NCI-H187 (cell line): ENCODE measurements at regions not wholly inside any gene's neighbourhood (a gene's known extent, or its start where the extent isn't known, plus 50 kb on each side); places are given as distances from the start of the nearest gene placed in this dataset.
"Not testable (repeated sequence)": the region's sequence is repeated elsewhere in the genome, so short reads cannot be mapped to it uniquely, and the experiment has no call there.

Source experiments
- DNase-seq, 2 experiments: peaks; one replicate each; lab custom pipeline; 2025; lab: John Stamatoyannopoulos, UW

DNA sequence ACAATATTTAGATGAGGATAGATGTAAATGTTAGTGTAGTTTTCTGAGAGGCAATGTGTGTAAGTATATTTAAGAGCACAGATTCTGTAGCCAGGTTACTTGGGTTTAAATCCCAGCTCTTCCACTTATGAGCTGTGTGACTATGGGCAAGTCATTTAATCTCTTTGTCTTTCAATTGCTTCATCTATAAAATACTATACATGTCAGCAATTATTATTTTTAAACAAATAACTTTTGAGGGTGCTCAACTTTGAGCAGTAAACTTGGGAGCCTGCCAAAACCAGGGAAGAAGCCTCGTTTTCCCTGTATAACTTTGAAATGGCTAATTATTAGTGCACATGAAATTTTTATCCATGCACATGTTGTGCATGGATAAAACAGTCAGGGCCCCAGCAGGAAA lies 222.8 kb downstream of the FOXD2 start:
- DNase-seq: no peak

DNA sequence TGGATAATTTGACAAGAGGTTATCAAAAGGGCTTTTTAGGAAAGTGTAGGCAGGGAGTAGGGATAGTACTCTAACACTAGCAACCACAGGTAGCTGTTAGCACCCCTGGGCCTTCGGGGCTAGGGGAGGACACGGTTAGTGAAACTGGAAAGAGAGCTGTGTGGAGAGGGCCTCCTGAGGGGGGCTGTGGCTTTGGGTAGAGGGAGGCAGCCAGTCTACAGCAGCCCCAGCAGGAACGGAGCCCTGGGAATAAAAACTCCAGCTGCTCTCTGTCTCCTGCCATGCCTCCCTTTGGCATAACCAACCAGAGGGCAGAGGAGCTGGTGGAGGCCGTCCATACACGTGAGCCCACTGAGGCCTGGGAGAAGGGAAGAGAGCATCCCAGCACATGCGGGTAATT lies 223.2 kb downstream of the FOXD2 start:
- DNase-seq: no peak

DNA sequence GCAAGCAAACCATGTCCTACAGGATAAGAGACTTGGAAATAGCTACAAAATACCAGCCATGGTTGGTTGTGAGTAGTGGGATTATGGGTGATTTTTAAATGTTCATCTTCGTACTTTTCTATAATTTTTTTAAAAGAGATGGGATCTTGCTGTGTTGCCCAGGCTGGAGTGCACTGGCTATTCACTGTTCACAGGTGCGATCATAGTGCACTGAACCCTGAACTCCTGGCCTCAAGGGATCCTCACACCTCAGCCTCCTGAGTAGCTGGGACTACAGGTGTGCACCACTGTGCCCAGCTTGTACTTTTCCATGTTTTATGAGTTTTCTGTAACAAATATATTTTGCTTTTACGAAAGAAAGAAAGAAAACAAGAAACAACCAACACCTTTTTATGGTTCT lies 224.2 kb downstream of the FOXD2 start:
- no peak for DNase-seq

DNA sequence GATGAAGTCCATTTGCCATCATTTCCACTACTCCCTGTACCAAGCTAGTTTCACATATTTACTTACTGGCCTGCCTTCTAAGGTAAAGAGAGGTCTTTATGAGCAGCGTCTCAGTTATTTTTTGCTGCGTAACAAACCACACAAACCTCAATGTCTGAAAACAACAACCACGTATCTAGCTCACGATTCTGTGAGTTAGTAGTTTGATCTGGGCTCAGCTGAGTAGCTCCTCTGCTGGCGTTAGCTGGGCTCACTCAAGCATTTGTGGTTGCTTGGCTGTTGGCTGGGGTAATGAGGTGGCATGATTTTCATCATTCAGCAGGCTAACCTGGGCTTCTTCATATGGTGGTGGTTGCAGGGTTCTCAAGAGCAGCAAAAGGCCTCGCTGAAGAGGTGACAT lies 225.4 kb downstream of the FOXD2 start:
- no peak for DNase-seq

DNA sequence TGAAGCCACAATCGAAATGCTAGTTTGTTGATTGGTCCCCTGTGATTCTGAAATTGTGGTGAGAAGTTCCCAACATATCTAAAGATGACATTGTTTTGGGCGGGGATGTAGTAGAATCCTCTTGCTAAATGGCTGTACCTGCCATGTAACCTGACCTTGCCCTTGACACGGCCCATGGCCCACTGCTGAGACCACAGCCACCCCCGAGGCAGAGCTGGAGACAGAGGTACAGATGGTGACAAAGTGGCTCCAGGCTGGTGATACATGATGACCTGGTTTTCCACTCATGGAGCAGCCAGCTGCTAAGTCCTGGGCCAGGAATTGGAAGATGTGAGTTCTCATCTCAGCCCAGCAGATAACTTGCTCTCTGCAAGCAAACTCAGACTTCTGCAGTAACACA lies 226.5 kb downstream of the FOXD2 start:
- DNase-seq: no peak

DNA sequence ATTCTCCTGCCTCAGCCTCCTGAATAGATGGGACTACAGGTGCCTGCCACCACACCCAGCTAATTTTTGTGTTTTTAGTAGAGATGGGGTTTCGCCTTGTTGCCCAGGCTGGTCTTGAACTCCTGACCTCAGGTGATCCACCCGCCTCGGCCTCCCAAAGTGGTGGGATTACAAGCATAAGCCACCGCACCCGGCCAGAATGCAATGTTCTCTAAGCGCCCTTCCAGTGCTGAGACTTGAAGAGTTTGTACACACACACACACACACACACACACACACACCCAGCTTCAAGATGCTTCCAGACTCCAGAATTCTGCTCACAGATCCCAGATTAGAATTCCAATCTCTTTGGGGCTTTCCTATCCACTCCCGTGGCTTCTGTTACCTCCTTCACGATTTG lies 227.1 kb downstream of the FOXD2 start:
- not testable (repeated sequence) for DNase-seq

DNA sequence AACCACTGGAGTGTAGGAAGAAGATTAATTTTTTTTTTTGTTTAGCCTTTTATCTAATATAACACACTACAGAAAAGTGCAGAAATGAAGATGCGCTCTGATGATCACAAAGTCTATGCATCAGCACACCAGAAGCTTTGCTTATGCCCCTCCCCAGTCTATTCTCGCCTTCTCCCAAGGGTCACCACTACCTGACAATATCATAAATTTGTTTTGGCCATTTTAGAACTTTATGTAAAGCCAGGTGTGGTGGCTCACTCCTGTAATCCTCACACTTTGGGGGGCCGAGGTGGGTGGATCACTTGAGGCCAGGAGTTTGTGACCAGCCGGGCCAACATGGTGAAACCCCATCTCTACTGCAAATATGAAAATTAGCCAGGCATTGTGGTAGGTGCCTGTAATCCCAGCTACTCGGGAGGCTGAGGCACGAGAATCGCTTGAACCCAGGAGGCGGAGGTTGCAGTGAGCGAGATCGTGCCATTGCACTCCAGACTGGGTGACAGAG lies 231.3 kb downstream of the FOXD2 start:
- DNase-seq: no peak

DNA sequence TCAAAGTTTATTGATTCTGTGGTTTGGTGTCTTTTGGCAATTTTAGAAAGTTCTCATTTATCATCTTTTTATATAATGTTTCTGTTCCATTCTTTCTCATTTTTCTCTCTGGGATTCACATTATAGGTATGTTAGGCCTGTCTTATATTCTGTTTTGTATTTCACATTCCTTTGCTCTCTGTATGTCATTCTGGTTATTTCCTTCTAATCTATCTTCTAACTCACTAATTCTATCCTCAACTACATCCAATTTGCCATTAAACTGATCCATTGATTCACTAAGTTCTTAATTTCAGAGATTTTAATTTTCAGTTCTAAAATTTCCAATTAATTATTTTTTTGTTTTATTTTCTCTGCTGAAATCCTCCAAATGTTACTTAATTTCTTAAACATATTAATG lies 234.8 kb downstream of the FOXD2 start:
- no peak for DNase-seq

DNA sequence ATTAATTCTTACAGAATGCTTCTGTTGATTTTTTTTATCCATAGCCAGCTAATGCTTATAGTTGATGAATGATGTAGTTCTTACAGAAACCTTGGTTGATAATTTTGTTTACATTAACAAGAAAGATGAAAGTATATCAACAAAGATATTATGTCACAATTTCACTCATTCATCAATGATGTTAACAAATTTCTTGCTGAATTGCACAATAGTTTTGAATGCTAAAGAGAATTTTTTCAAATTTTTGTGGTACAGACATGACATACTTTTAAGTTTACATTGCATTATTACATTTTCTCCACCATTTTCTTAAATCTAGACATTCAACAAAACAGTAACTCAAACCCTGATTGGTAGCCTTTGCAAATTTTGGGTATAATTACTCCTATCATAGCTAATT lies 236.3 kb downstream of the FOXD2 start:
- DNase-seq: no peak

DNA sequence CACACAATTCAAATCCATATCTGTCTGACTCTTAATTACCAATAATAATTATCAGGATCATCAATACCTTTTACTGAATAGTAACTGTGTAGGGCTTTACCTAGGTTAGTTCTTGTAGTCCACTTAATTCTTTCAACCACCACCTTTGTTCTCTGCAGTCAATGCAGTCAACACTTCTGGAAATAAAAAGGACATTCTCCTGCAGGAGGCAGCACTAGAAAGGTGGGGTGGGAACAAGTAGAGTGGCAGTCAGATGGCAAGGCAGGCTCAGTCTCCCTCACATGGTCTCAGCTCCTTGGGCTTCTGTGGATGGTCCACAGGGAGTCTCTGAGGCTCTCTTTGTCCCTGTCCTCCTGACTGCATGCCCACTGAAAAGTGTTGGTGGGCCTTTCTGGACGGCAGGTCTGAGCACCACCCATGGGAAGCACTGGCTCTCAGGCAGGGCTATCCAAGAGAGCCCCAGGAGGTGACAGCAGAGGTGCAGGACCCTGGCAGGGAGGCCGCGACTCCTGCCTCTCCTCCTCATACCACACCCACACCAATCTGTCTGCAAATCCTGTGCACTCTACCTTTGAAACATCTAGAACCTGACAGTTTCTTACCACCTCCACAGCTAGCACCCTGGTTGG lies 237.3 kb downstream of the FOXD2 start:
- no peak for DNase-seq

DNA sequence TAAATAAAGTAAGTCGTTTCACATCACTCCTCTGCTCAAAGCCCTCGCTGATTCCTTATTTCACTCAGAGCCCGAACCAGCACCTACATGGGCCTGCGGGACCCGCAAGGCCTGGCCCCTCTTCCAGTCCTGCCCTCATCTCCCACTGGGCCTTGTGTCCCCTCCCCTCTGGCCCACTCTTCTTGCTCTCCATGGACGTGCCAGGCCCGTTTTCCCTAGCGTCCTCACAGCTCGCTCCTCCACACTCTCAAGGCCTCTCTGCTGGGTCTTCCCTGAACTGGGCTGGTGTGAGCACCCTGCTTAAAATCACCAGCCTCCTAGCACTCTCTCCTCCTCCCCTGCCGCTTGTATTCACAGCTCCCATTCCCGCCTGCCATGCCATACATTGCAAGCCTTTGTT lies 237.9 kb downstream of the FOXD2 start:
- no peak for DNase-seq

DNA sequence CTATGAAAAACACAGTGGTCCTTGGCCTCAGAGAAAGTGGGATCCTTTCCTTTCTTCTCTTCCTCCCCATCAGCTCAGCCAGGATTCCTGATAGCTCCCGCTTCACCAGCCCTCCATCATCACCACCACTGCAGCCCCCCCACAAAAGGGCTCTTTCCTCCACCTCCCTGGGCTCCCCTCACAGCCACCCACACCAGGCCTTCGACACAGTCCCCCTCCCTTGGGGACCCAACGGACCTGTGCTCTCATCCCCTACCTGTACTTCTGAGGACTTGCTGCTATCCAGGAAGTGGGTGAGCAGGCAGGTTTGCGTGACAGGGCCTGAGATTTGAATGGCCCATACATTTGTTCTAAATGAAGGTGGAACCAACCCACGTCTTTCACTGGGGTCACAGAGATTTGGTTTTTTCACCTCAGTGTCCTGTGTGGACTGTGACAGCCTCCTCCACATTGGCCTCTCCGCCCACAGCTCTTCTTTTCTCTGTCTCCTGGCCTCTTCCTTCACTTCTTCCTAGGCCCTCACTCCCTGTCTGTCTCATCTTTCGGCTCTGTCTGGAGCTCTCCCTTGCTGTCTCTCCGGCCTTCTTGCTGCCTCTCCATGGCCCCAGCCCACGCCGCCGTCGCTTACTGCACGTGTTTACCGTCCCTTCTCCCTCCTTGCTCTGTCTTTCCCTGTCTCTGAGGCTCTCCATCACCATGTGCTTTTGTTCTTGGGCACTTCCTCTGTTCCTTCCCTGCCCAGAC lies 238.6 kb downstream of the FOXD2 start:
- DNase-seq: no peak

DNA sequence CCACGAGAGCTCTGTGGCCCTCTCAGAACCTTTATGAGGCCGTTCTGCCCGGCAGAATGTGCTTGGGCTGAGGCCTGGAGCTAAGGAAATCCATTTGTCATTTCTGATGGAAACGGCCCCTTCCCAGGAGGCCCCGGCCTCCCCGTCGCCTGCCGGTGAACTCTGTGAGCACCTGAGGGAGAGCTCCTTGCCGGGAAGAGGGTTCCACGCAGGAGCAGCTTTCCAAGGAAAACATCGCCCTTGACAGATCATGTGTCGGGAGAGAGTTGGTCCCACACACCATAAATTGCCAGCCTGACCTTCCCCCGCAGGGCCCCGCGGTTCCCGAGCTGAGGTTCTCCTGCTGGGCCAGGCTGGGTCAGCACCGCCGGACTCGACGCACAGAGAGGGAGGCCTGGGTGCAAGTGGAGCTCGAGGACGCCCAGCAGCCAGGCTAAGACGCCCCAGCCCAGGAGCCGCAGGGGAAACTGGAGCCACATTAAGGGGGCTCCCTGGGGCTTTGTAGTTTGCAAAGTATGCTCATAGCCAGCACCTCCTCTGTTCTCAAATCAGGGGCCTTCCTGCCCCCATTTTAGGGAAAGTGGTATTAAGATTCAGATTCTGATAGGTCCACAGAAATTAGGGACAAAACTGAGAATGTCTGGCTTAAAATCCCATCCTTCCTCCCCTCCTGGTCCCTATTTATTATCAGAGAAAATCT lies 239.5 kb downstream of the FOXD2 start:
- DNase-seq: no peak

DNA sequence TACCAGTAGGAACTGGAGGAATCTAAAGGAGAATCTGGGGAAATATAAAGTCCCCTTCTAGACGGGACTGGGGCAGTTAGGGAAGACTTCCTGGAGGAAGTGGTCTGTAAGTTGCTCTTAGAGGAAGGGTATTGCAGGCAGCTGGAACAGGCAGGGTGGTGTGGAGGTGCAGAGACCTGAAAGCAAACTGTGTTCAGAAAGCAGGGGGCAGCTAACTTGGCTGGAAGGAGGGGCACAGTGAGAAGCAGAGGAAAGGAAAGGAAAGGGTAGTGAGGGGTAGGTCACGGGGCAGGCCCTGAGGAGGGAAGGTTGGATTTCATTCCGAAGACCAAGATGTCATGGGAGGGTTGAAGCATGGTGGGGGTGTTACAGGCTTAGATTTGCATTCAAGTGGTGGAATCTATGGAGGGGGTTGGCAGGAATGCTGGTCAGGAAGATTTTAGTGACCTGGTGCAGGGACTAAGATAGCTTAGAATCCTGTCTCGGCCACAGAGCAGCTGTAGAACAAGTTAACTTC lies 240.7 kb downstream of the FOXD2 start:
- DNase-seq: no peak

DNA sequence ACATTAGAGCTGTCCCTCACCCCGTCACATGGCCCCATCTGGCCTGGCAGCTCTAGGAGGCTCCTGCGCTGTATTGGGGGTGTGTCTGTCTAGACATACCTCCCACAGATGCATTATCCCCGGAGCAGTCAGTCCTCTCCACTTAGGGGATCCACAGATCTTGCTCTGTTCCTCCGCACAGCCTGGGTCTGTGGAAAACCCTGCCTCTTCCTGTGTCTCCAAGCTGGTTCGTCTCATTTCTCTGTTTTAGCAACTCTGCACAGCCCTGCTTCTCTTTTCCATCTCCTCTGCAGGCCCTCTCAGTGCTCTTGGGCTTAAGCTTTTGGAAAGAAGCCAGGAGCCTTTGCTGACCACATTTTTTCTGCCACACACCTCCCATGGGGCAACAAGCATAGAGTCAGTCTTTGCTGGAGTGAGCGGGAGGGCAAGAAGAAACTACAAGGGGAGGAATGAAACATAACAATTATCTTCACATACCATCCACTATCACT lies 241.5 kb downstream of the FOXD2 start:
- DNase-seq: no peak

DNA sequence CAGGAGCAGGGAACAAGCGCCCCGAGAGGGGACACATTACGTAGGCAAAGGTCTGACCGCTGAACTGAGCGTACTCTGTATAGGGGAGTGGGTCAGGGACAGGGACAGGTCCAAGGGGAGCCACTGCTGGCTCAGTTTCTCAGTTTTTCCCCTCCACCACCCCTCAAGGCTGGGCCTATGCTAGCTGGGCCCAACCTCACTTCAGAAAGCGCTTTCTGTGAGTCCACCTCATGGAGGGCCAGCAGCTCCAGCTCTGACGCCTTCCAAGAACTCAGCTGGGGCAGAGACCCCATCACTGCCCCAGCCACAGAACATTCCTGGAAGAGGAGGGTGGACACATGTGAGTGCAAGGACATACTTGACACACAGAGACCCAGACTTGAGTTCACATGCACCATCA lies 242.0 kb downstream of the FOXD2 start:
- DNase-seq: no peak

DNA sequence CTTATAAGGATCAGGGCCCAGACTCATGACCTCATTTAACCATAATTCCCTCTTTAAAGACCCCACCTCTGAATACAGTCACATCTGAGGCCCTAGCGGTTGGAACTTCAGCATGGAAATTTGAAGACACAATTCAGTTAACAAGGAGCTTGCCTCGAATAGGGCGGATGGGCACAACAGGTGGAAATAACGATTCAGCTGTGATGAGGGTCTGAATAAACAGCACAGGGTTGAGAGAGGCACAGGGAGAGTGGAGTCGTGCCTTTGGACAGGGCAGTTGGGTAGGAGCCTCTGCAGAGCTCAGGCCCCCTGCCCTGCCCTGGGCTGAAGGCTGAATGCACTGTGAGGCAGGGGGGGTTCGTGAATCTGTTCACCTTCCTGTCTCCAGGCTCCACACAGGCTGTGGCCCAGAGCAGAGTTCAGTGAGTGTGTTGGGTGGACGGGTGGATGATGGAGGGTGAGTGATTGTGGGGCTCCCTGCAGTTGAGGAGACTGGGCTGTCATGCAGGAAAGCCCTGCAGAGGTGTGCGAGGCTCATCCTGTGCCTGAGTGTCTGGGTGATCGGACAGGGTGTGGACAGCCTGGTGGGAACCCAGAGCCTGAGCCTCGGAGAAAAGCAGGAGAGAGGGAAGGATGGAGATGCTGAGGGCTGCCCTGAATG lies 243.1 kb downstream of the FOXD2 start:
- DNase-seq: no peak

DNA sequence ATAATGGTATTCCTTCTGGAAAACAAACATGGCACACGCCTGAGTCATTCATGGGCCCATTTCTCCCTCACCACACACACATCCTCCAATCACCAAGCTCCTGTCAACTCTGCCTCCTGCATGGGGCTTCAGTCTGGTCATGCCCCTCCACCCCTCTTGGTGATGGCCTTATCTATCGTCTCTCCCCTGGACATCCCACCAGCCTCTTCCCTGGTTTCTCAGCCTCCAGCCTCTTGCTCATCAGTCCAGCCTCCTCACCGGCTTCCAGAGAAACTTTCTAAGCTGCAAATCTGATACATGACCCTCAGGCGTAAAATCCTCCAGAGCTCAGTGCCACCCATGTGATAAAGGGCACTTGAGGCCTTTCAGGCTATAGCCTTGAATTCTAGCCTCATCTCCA lies 243.9 kb downstream of the FOXD2 start:
- DNase-seq: no peak

DNA sequence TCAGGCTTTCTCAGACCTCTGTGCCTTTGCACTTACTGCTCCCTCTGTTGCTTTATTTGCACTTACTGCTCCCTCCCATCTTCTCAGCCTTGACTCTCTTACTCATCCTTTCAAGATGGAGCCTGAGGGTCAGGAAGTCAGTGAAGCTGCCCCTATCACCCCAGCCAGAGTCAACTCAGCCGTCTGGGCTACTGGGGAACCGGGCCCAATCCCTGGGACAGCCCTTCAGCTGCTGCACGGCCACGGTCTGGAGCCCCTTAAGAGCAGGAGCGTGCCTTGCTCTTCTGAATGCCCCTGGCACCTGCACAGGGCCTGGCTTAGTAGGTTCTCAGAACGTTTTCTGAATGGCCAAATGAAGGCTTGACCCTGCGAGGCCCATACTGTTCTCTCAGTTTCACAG lies 244.4 kb downstream of the FOXD2 start:
- DNase-seq: no peak

DNA sequence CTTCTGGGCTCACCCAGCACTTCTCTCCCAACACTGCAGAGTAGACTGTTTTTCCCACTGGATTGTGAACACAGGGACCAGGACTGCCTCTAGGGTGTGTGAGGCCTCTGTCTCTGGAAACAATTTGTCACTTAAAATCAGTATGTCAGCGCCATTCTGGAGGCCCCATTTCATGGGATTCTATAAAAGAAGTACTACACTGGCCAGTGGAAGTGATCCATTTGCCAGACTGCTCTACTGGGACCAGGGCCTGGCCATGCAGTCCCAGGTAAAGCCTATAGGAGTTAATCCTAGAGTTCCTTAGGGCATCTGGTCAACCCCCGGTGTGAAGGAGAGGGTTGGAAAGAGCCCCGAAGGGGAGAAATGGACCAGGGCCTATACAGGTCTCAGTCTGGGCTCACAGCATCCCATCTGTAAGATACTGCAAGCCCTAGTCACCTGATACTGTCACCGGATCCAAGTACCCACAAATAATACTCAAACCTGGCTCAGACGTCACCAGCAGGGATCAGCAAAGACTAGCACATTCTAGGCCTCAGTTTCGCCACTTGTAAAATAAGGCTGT lies 245.0 kb downstream of the FOXD2 start:
- no peak for DNase-seq

DNA sequence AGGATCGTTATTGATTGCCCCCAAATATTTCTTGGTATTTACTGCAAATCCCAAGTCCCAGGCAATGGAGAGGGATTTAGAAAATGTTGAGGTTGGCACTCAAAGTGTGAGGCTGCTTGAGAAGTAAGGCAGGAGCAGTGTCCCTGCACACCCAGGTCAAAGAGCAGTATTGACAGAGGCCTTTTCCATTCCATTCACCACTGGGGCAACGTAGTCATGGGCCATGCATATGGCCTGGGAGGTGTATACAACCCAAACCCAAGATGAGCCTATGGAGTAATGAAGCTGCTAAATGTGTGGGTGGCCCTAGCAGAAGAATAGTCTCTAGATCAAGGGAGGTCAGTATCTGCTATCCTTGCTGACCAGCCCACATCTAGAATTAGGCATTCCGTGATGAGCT lies 245.6 kb downstream of the FOXD2 start:
- no peak for DNase-seq

DNA sequence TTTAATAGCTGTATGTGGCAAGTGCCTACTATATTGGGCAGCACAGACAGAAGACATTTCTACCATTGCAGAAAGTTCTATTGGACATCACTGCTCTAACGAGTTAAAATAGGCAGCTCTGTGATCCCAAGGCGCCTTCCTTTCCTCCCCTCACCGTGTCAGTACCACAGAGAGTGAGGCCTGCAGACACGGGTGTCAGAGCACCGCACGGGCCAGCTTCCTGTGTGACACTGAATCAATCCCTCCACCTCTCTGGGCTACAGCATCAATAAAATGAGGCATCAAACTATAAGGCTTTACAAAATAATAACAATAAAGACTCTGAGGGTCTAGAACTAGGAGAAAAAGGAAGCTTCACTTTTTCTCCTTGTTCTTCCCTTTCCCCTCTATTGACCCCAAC lies 246.7 kb downstream of the FOXD2 start:
- DNase-seq: no peak
